HG03342 (cell line): ENCODE measurements at regions not wholly inside any gene's neighbourhood (a gene's known extent, or its start where the extent isn't known, plus 50 kb on each side); places are given as distances from the start of the nearest gene placed in this dataset.

Experiments
- ATAC-seq: cut with Tn5 transposase; IDR thresholded peaks from one replicate; pipeline ENCODE4 v1.9.1; 2021; ENCODE audit warnings: mild to moderate bottlenecking, moderate library complexity; ENCODE audit not compliant: unreplicated experiment

- no peak for ATAC-seq
Observed at GRCh38 chr3:57009802-57010201, 50.7 kb upstream of the SPATA12 start.

DNA sequence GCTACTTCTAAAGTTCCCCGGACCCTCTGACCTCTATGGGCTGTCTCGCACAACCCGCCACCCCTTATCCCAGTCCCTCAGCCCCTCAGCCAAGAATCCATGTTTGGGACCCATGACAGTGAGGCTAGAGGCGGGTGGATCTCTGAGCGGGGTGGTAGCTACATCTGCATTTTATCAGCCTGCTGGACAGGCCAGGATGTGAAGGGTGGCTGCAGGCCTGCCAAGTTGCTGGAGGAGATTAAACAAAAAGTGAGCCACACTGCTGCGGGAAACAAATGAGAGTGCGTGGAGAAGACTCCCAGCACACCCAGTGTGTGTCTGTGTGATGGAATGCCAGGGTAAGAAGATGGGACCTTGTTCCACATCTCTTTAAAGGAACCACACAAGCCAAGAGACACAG lies 51.1 kb upstream of the SPATA12 start:
- no peak for ATAC-seq

GRCh38 chr3:57007521-57008460 lies 52.7 kb upstream of the SPATA12 start:
- ATAC-seq, result no peak

DNA sequence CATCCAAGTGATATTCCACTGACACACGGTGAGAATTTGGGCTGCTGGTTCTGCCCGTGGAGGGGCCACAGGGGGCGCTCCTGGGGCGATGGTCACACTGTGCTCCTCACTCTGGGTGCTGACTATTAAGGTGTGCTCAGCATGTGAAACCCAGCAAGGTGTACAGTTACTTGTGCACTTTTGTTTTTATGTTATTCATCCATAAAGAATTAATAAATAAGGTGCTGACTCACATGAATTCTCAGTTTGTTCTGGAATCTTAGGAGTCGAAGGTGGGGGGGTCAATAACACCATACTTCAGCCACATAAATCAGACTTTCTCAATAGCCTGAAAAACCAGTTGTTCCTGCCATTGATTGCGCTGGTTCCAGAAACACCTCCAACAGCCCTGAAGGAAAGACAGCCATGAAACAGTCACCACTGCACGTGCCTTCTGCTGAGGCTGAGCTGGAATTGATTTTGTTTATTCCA lies 53.5 kb upstream of the SPATA12 start:
- ATAC-seq, result no peak

DNA sequence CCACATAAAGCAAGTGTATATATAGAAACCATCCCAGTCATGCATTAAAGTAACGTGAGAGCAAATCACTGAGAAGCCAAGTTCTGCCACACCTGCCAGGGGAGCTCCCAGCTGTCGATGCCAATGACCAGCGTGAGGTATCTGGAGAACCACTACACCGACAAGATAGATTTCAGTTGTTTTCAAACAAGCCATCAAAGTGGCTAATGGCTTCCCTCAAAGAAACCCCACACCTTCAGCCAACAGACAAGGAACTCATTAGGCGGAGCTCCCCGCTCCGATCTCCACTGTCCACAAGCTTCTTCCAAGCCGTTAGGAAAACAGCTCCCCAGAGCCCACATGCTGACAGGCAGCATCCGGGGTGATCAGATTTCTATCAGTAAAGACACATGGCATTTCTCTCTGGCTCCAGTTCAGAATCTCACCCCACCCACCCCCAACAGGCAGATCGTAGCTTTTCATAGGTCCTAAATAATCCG lies 54.2 kb upstream of the SPATA12 start:
- no peak for ATAC-seq

GRCh38 chr3:57004229-57004628 lies 56.2 kb upstream of the SPATA12 start:
- ATAC-seq, result no peak

GRCh38 chr3:57003676-57004075 lies 56.8 kb upstream of the SPATA12 start:
- no peak for ATAC-seq

GRCh38 chr3:57001356-57001755 lies 59.1 kb upstream of the SPATA12 start:
- no peak for ATAC-seq

- ATAC-seq, result no peak
Observed at GRCh38 chr3:57000012-57000411, 60.5 kb upstream of the SPATA12 start.

DNA sequence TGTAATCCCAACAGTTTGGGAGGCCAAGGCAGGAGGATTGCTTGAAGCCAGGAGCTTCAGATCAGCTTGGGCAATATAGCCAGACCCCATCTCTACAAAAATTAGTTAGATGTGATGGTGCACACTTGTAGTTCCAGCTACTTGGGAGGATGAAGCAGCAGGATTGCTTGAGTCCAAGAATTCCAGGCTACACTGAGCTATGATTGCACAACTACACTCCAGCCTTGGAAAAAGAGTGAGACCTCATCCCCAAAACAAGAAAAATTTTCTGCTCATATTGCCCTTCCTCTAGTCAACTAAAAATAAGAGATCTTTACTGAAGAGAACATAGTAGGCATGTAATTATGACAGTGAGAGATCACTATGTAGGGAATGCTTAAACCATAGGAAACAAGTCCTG lies 60.9 kb upstream of the SPATA12 start:
- ATAC-seq, result no peak

DNA sequence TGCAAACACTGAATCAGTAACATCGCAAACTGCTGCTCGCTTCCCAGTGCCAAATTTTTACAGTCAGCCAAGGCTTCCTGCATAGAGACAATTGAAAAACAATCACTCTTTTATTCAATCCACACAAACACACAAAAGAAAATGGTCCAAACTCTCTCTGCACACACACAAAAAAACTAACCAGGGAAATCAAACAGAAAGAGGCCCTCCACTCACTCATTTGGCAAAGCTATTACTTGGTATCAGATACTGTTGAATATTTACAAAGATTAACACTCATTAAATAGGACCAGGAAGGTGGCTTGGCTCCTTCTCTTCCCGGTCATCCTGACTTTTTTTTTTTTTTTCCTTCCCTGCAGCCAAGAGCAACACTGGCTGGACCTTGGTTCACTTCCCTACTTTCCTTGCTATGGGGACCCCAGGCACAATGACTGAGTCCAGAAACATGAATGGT lies 62.4 kb upstream of the SPATA12 start:
- no peak for ATAC-seq

DNA sequence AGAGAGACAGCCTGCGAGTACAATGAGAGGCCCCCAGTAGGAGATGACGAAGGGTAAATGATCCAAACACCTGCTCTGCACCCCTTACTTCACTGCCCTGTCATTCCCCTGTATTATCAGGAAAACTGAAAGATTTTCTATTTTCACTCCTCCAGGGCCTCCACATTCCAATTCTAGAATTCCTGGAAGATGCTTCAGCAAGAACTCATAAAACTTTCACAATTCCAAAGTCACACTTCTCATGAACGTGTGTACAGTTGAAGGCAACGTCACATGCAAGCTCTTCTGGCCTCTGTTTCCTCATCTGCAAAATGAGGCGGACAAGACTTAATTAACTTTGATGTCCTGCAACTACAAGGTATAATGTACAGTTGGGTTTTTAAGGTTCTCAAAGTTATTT lies 62.8 kb upstream of the SPATA12 start:
- ATAC-seq, result no peak

DNA sequence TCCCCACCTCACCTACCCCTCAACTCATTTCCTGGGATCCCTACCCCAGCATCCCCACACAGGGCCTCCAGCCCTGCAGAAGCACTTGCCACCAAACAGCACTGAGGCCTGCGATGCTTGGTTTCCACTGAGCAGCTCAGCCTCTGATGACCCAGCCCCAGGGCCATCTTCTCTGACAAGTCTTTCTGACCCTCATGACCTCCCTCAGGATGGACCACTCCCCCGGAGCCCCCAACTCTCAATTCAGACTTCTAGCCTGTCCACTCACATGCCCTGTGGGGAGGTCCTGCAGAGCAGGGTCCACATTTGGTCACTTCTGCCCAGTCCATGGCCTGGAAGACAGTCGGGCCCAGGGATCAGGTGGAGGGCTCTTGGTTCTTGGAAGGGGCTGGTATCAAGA lies 63.4 kb upstream of the SPATA12 start:
- no peak for ATAC-seq

DNA sequence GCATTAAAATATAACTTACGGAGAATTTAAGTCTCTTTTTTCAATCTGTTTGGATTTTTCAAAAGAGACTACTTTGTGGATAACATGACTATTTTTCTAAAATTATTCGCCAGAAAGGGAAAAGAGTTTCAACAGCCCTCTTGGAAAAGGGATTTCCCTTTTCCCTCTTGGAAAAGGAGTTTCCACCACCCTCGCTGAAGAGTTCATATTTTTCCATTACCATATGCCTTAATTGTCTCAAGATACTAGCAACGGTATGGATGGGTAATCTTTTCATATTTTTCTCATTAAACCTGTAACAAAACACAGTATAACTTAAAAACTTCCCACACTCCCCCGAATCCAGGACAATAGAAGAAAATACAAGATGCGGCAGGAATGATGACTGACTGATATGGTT lies 66.1 kb upstream of the SPATA12 start:
- ATAC-seq, result no peak

DNA sequence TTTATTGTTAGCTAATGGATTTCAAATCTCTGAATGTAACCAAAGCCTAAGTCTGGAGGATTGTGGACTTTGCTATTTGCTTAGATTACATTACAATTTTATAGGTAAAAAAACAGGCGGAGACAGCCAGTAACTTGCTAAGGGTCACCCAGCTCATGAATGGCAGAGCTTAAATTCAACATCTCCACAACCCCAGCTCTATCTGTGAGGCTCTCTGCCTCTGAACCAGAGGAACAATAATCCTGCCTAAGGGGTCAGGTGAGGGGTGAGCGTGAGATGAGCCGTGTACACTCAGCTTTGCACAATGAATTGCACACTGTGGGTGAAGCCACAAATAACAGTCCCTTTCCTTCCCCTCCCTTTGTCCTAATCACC lies 69.8 kb upstream of the SPATA12 start:
- no peak for ATAC-seq

DNA sequence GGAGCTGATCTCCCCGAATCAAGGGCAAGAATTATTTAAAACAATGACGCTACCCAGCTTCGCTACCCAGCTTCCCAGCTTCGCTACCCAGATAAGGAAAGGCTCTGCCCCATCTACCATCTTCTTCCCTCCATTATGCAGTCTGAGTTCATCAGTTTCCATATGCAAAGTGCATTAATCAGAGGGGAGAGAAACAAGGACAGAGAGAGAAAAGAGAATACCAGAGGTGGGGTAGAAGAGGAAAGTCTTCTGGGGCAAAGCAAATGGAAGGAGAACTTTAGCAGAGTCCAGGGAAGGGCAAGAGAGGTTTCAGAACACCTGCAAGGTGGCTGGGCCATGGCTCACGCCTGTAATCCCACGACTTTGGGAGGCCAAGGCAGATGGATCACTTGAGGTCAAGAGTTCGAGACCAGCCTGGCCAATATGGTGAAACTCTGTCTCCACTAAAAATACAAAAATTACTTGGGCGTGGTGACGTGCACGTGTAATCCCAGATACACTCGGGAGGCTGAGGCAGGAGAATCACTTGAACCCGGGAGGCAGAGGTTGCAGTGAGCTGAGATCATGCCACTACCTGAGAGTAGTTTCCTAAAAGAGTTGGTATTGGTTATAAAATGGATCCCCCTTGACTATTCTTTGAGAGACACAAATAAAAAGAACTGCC lies 70.4 kb upstream of the SPATA12 start:
- ATAC-seq, result no peak

GRCh38 chr3:56989169-56989976 lies 71.1 kb upstream of the SPATA12 start:
- ATAC-seq, result no peak

DNA sequence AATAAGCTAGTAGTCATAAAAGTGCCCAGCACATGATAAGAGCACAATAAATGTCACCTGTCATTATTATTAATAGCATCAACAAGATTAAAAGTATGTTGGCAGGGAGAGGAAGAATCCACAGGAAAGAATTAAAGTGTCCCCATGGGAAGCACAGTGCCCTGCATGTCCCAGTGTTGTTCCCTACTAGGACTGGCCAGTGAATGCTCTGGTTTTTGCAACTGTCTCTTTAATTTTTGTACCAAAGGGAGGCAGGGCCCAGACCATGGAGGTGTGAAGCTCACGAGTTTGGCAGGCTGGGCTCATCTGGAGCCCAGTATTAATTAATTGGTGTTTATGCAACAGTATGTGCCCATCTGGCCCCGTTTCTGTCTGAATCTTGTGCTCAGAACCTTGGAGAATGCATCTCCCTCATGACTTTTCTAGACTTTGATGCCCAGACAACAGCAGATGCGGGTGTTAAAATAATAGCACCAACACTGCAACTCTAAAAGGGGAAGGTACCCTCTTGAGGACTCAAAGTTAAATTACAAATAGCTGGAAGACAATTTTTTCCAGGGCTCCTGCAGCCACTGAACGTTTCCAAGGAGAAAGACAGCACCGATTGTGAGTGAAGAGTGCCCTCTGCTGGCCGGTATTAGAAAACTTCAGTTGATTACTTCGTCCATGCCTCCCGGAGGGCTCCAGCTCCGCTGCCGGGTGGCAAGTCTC lies 71.9 kb upstream of the SPATA12 start:
- ATAC-seq, result no peak

GRCh38 chr3:56987238-56987895 lies 73.1 kb upstream of the SPATA12 start:
- no peak for ATAC-seq

DNA sequence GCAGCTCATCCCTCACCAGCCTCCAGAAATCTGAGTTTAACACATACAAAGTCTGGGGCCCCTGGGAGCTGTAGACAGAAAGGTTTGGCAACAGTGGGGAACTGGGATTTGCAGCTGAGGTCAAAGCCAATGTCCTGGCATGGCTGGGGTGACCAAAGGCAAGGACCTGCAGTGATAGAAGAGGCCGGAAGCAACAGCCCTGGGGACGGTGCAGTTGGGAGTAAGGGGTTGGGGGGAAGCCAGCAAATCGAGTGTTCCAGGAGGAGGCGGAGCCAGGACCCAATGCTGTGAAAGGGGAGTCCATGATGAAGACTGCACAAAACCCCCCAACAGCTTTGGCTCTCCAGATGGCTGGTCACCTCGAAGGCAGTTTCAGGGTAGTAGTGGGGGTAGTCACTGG lies 74.1 kb upstream of the SPATA12 start:
- ATAC-seq, result no peak
